ENCODE measurements at regions not wholly inside any gene's neighbourhood (a gene's known extent, or its start where the extent isn't known, plus 50 kb on each side); places are given as distances from the start of the nearest gene placed in this dataset.

- H3K4me3 Mint-ChIP-seq = no peak overlapping the region
- peaks cover 14% of the 10 kb centered on the region for H3K36me3 Mint-ChIP-seq (ENCODE audit: low read depth)
- H3K27me3 Mint-ChIP-seq (ENCODE audit: low read depth) = no peaks in the 10 kb centered on the region
- TF ChIP-seq CTCF (conservative IDR thresholded peaks at IDR 0.05) = no peak
- H3K9me3 Mint-ChIP-seq = peaks cover 18% of the 10 kb centered on the region
- H3K27ac Mint-ChIP-seq (ENCODE audit: unreplicated experiment) = no peak overlapping the region
- peaks cover 7% of the 10 kb centered on the region for H3K4me1 Mint-ChIP-seq
- DNase-seq (ENCODE audit: low read depth, low spot score) = no peak
Observed at GRCh38 chr14:30085943-30086342, 158.3 kb upstream of the PRKD1 start.

GRCh38 chr14:30088620-30089019 is 161.0 kb upstream of the PRKD1 start:
- Mint-ChIP-seq H3K4me1 (no peaks in the 10 kb centered on the region), H3K4me3 (no peak overlapping the region), H3K36me3 (ENCODE audit: low read depth) (peaks cover 18% of the 10 kb centered on the region), H3K27me3 (ENCODE audit: low read depth) (no peaks in the 10 kb centered on the region), H3K9me3 (peaks cover 25% of the 10 kb centered on the region), H3K27ac (ENCODE audit: unreplicated experiment) (no peak overlapping the region)
- no peak for TF ChIP-seq CTCF (conservative IDR thresholded peaks at IDR 0.05)
- no peak for DNase-seq (ENCODE audit: low read depth, low spot score)

- Mint-ChIP-seq H3K36me3 (ENCODE audit: low read depth) (no peaks in the 10 kb centered on the region), H3K27ac (ENCODE audit: unreplicated experiment) (no peak overlapping the region), H3K4me3 (no peak overlapping the region), H3K9me3 (peaks cover 8% of the 10 kb centered on the region), H3K4me1 (no peaks in the 10 kb centered on the region), H3K27me3 (ENCODE audit: low read depth) (peaks cover 3% of the 10 kb centered on the region)
- no peak for DNase-seq (ENCODE audit: low read depth, low spot score)
- TF ChIP-seq CTCF (conservative IDR thresholded peaks at IDR 0.05) = no peak
Observed at GRCh38 chr14:30108975-30109700, 181.5 kb upstream of the PRKD1 start.

- Mint-ChIP-seq H3K27ac (ENCODE audit: unreplicated experiment) (no peak overlapping the region), H3K36me3 (ENCODE audit: low read depth) (no peaks in the 10 kb centered on the region), H3K9me3 (no peaks in the 10 kb centered on the region), H3K27me3 (ENCODE audit: low read depth) (peaks cover 8% of the 10 kb centered on the region), H3K4me3 (no peak overlapping the region), H3K4me1 (no peaks in the 10 kb centered on the region)
- no peak for TF ChIP-seq CTCF (conservative IDR thresholded peaks at IDR 0.05)
- DNase-seq (ENCODE audit: low read depth, low spot score) = no peak
Observed at GRCh38 chr14:30114051-30114450, 186.4 kb upstream of the PRKD1 start.

GRCh38 chr14:30115756-30116155 is 188.1 kb upstream of the PRKD1 start:
- Mint-ChIP-seq H3K27ac (ENCODE audit: unreplicated experiment) (no peak overlapping the region), H3K4me1 (no peaks in the 10 kb centered on the region), H3K4me3 (no peak overlapping the region), H3K9me3 (no peaks in the 10 kb centered on the region), H3K27me3 (ENCODE audit: low read depth) (peaks cover 8% of the 10 kb centered on the region), H3K36me3 (ENCODE audit: low read depth) (no peaks in the 10 kb centered on the region)
- no peak for TF ChIP-seq CTCF (conservative IDR thresholded peaks at IDR 0.05)
- no peak for DNase-seq (ENCODE audit: low read depth, low spot score)
